ENCODE measurements at regions not wholly inside any gene's neighbourhood (a gene's known extent, or its start where the extent isn't known, plus 50 kb on each side); places are given as distances from the start of the nearest gene placed in this dataset.
"Not testable (repeated sequence)": the region's sequence is repeated elsewhere in the genome, so short reads cannot be mapped to it uniquely, and the experiment has no call there.

- no peaks in the 10 kb centered on the region for H3K27me3 ChIP-seq
- H2AFZ ChIP-seq = no peak overlapping the region
- no peaks in the 10 kb centered on the region for H3K9me3 ChIP-seq (ENCODE audit: low read depth)
- TF ChIP-seq, protein P1, sequence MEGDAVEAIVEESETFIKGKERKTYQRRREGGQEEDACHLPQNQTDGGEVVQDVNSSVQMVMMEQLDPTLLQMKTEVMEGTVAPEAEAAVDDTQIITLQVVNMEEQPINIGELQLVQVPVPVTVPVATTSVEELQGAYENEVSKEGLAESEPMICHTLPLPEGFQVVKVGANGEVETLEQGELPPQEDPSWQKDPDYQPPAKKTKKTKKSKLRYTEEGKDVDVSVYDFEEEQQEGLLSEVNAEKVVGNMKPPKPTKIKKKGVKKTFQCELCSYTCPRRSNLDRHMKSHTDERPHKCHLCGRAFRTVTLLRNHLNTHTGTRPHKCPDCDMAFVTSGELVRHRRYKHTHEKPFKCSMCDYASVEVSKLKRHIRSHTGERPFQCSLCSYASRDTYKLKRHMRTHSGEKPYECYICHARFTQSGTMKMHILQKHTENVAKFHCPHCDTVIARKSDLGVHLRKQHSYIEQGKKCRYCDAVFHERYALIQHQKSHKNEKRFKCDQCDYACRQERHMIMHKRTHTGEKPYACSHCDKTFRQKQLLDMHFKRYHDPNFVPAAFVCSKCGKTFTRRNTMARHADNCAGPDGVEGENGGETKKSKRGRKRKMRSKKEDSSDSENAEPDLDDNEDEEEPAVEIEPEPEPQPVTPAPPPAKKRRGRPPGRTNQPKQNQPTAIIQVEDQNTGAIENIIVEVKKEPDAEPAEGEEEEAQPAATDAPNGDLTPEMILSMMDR (IDR thresholded peaks at IDR 0.05; ENCODE audit: poor library complexity) = no peak
- no peak for TF ChIP-seq EZH2 (IDR thresholded peaks at IDR 0.05; ENCODE audit: borderline replicate concordance)
- no peak for TF ChIP-seq EZH2phosphoT487 (IDR thresholded peaks at IDR 0.05; ENCODE audit: low read depth, severe bottlenecking, unreplicated experiment)
- no peaks in the 10 kb centered on the region for H4K20me1 ChIP-seq (ENCODE audit: insufficient read depth, poor library complexity, severe bottlenecking)
- 64% methylated on average over 1 of the region's 1 CpG for WGBS (ENCODE audit: low lambda C conversion rate, missing lambda C conversion rate)
- peaks cover 6% of the 10 kb centered on the region for H3K4me1 ChIP-seq (ENCODE audit: insufficient read depth)
- DNase-seq (ENCODE audit: low spot score) = no peak
- no peaks in the 10 kb centered on the region for H3K36me3 ChIP-seq (replicated peaks; ENCODE audit: insufficient read depth, low read depth)
- no peak overlapping the region for H3K4me3 ChIP-seq
- no peak overlapping the region for H3K4me2 ChIP-seq
- no peak overlapping the region for H3K27ac ChIP-seq
- no peaks in the 10 kb centered on the region for H3K9me2 ChIP-seq (replicated peaks; ENCODE audit: insufficient read depth)
- no peaks in the 10 kb centered on the region for H3K79me2 ChIP-seq
These were observed 2749.9 kb downstream of the PCDH9 start for GRCh38 chr13:64480211-64480610.

GRCh38 chr13:64477146-64477545, 2753.0 kb downstream of the PCDH9 start:
- Histone ChIP-seq H3K9me3 (ENCODE audit: low read depth) (no peaks in the 10 kb centered on the region), H3K4me3 (no peak overlapping the region), H3K9me2 (replicated peaks; ENCODE audit: insufficient read depth) (no peaks in the 10 kb centered on the region), H3K4me2 (no peak overlapping the region), H3K27ac (no peak overlapping the region), H2AFZ (no peak overlapping the region), H3K36me3 (replicated peaks; ENCODE audit: insufficient read depth, low read depth) (no peaks in the 10 kb centered on the region), H3K27me3 (no peaks in the 10 kb centered on the region), H4K20me1 (ENCODE audit: insufficient read depth, poor library complexity, severe bottlenecking) (no peaks in the 10 kb centered on the region), H3K79me2 (no peaks in the 10 kb centered on the region), H3K4me1 (ENCODE audit: insufficient read depth) (peaks cover 14% of the 10 kb centered on the region)
- TF ChIP-seq, protein P1 (IDR thresholded peaks at IDR 0.05; ENCODE audit: poor library complexity) = no peak
- TF ChIP-seq EZH2phosphoT487 (IDR thresholded peaks at IDR 0.05; ENCODE audit: low read depth, severe bottlenecking, unreplicated experiment) (no peak), EZH2 (IDR thresholded peaks at IDR 0.05; ENCODE audit: borderline replicate concordance) (no peak)
- no peak for DNase-seq (ENCODE audit: low spot score)

DNA sequence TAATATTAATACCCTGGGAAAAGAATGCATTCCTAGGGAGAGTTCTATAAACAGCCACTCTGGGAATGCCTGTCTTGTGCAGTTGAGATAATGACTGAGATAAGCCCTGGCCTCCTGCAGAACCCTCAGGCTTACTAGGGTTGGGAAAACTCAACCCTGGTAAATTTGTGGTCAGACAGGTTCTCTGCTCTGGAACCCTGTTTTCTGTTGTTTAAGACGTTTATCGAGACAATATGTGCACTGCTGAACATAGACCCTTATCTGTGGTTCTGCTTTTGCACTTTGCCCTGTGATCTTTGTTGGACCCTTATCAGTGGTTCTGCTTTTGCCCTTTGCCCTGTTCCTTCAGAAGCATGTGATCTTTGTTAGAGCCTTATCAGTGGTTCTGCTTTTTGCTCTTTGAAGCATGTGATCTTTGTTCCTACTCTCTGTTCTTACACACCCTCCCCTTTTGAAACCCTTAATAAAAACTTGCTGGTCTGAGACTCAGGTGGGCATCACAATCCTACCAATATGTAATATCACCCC, 2754.0 kb downstream of the PCDH9 start:
- 72% methylated on average over 2 of the region's 2 CpGs for WGBS (ENCODE audit: low lambda C conversion rate, missing lambda C conversion rate)
- not testable (repeated sequence) for H3K79me2 ChIP-seq; H3K9me3 ChIP-seq (ENCODE audit: low read depth); H3K9me2 ChIP-seq (replicated peaks; ENCODE audit: insufficient read depth); H3K4me3 ChIP-seq; H3K36me3 ChIP-seq (replicated peaks; ENCODE audit: insufficient read depth, low read depth); H3K27me3 ChIP-seq; DNase-seq (ENCODE audit: low spot score); H3K4me2 ChIP-seq; H3K27ac ChIP-seq; H2AFZ ChIP-seq; H4K20me1 ChIP-seq (ENCODE audit: insufficient read depth, poor library complexity, severe bottlenecking)
- H3K4me1 ChIP-seq (ENCODE audit: insufficient read depth) = peaks cover 14% of the 10 kb centered on the region

DNA sequence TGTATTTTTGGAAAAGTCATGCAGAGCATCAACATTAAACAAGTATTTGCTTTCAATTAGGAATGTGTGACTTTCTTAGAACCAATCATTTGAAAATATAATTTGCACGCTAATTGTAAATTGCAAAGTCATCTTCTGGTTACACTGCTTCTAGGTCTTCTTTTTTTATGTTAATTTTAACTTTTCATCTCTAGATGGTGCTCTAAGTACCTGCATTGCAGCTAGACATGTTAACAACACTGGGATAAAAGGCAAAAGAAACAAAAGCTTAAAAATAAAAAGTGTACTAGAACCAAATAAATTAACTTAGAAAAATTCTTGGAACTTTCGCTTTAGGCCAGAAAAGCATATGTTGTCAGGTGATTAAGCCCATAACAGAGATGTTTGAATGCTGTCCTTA, 2758.2 kb downstream of the PCDH9 start:
- WGBS (ENCODE audit: low lambda C conversion rate, missing lambda C conversion rate) = 42% methylated on average over 2 of the region's 2 CpGs
- Histone ChIP-seq H3K9me3 (ENCODE audit: low read depth) (no peaks in the 10 kb centered on the region), H3K27me3 (no peaks in the 10 kb centered on the region), H2AFZ (no peak overlapping the region), H3K36me3 (replicated peaks; ENCODE audit: insufficient read depth, low read depth) (no peaks in the 10 kb centered on the region), H3K9me2 (replicated peaks; ENCODE audit: insufficient read depth) (no peaks in the 10 kb centered on the region), H3K27ac (no peak overlapping the region), H3K4me3 (no peak overlapping the region), H3K79me2 (no peaks in the 10 kb centered on the region), H3K4me2 (no peak overlapping the region), H4K20me1 (ENCODE audit: insufficient read depth, poor library complexity, severe bottlenecking) (no peaks in the 10 kb centered on the region), H3K4me1 (ENCODE audit: insufficient read depth) (peaks cover 8% of the 10 kb centered on the region)
- DNase-seq (ENCODE audit: low spot score) = peak; percentile 37
- TF ChIP-seq, protein P1 (IDR thresholded peaks at IDR 0.05; ENCODE audit: poor library complexity) = peak; percentile 71
- TF ChIP-seq EZH2phosphoT487 (IDR thresholded peaks at IDR 0.05; ENCODE audit: low read depth, severe bottlenecking, unreplicated experiment) = no peak

Data from hepatocyte (in vitro differentiated cells).